A549 (cell line): ENCODE measurements at regions not wholly inside any gene's neighbourhood (a gene's known extent, or its start where the extent isn't known, plus 50 kb on each side); places are given as distances from the start of the nearest gene placed in this dataset.

Experiments
- CTCF ChIP-seq: fragments of >200 bp; sonication (Bioruptor Twin); formaldehyde crosslinking; IDR thresholded peaks from 3 replicates; pipeline ENCODE4 v1.5.1; 2016
- E2F6 ChIP-seq: IDR thresholded peaks from 2 replicates; pipeline ENCODE4 v1.6.1; 2012; ENCODE audit warnings: low read depth, borderline replicate concordance
- ELK1 ChIP-seq: fragments of 150-350 bp; IDR thresholded peaks from 2 replicates; pipeline ENCODE4 v1.6.1; 2014; ENCODE audit warnings: low read depth, mild to moderate bottlenecking, low read length
- FOSB ChIP-seq: fragments of 250-450 bp; sonication (Bioruptor Pico); IDR thresholded peaks from 2 replicates; pipeline ENCODE4 v1.5.0; 2020; ENCODE audit warnings: mild to moderate bottlenecking, moderate library complexity
- HOXA7 ChIP-seq: fragments of 250-450 bp; sonication (Bioruptor Pico); IDR thresholded peaks from 2 replicates; pipeline ENCODE4 v1.5.0; 2020; ENCODE audit warnings: mild to moderate bottlenecking, moderate library complexity
- MAZ ChIP-seq: fragments of 150-350 bp; IDR thresholded peaks from 2 replicates; pipeline ENCODE4 v1.6.1; 2014; ENCODE audit warnings: antibody characterized with exemption, low read depth, low read length, borderline replicate concordance
- POLR2A ChIP-seq: IDR thresholded peaks from 2 replicates; pipeline ENCODE4 v1.6.1; 2012; ENCODE audit warnings: mild to moderate bottlenecking, low read length
- REST ChIP-seq: fragments of 200-600 bp; sonication (generic); IDR thresholded peaks from 2 replicates; pipeline ENCODE4 v1.6.1; 2016; ENCODE audit warnings: antibody characterized with exemption, mild to moderate bottlenecking, moderate library complexity
- ZC3H11A ChIP-seq: fragments of 450-650 bp; IDR thresholded peaks from 2 replicates; pipeline ENCODE4 v1.6.1; 2014; ENCODE audit warnings: antibody characterized with exemption, mild to moderate bottlenecking
- ZFP36 ChIP-seq: fragments of 450-650 bp; IDR thresholded peaks from 2 replicates; pipeline ENCODE4 v1.6.1; 2014; ENCODE audit warnings: borderline replicate concordance; ENCODE audit not compliant: partially characterized antibody

- TF ChIP-seq POLR2A (no peak), CTCF (no peak), REST (no peak), ELK1 (no peak), E2F6 (no peak), FOSB (no peak), ZC3H11A (no peak), ZFP36 (no peak), MAZ (no peak), HOXA7 (CRISPR knock-in tag) (no peak)
These were observed 805.2 kb downstream of the SLC4A3 start for GRCh38 chr2:220432645-220433044.
